B cell (primary cell): ENCODE measurements at regions not wholly inside any gene's neighbourhood (a gene's known extent, or its start where the extent isn't known, plus 50 kb on each side); places are given as distances from the start of the nearest gene placed in this dataset.

Experiments
- CTCF ChIP-seq: fragments of 200-600 bp; IDR thresholded peaks from one replicate; pipeline ENCODE4 v1.8.0; 2022; ENCODE audit warnings: antibody characterized with exemption, mild to moderate bottlenecking
- EZH2 ChIP-seq: IDR thresholded peaks from 2 replicates; pipeline ENCODE4 v1.6.1; 2012; ENCODE audit warnings: borderline replicate concordance, low read depth, mild to moderate bottlenecking, moderate library complexity, low read length; ENCODE audit not compliant: insufficient read depth, poor library complexity, severe bottlenecking

- TF ChIP-seq CTCF (no peak), EZH2 (no peak)
These were observed 339.8 kb downstream of the CDH19 start for GRCh38 chr18:66264130-66264529.
